H1 (cell line): ENCODE measurements at regions not wholly inside any gene's neighbourhood (a gene's known extent, or its start where the extent isn't known, plus 50 kb on each side); places are given as distances from the start of the nearest gene placed in this dataset.

ENCODE experiments used
- ATF2 ChIP-seq: IDR thresholded peaks from 2 replicates; pipeline ENCODE4 v1.6.1; 2012; ENCODE audit warnings: low read length, inconsistent platforms
- EGR1 ChIP-seq: IDR thresholded peaks from 2 replicates; pipeline ENCODE4 v1.6.1; 2011; ENCODE audit warnings: low read depth, low read length, borderline replicate concordance
- HDAC2 ChIP-seq, 2 experiments: fragments of 300-600 bp in 1 of 2; sonication (generic) in 1 of 2; IDR thresholded peaks; 2 replicates each; pipeline ENCODE4 v1.6.1; 2011 to 2012; ENCODE audit warnings: low read depth in 2 of 2, low read length in 2 of 2, mild to moderate bottlenecking in 2 of 2, moderate library complexity in 2 of 2, borderline replicate concordance in 1 of 2, inconsistent platforms in 1 of 2
- JUND ChIP-seq: IDR thresholded peaks from 2 replicates; pipeline ENCODE4 v1.6.1; 2011; ENCODE audit warnings: mild to moderate bottlenecking, improper control_type of control experiment, low read length
- TF ChIP-seq, protein P1 (sequence below), 3 experiments: IDR thresholded peaks; 1 replicate in 2 of 3; 2 replicates in 1 of 3; pipeline versions ENCODE4 v1.5.1 to v1.6.1; 2011; ENCODE audit warnings: low read length in 3 of 3, mild to moderate bottlenecking in 3 of 3, inconsistent platforms in 2 of 3, low read depth in 1 of 3, moderate library complexity in 1 of 3; ENCODE audit not compliant: insufficient read depth in 1 of 3; ENCODE audit errors: control extremely low read depth in 1 of 3
- TF ChIP-seq, protein P2 (sequence below): IDR thresholded peaks from 2 replicates; pipeline ENCODE4 v1.6.1; 2012; ENCODE audit warnings: inconsistent platforms

GRCh38 chr15:31556494-31557150 lies 230.0 kb downstream of the KLF13 start:
- TF ChIP-seq, protein P1, sequence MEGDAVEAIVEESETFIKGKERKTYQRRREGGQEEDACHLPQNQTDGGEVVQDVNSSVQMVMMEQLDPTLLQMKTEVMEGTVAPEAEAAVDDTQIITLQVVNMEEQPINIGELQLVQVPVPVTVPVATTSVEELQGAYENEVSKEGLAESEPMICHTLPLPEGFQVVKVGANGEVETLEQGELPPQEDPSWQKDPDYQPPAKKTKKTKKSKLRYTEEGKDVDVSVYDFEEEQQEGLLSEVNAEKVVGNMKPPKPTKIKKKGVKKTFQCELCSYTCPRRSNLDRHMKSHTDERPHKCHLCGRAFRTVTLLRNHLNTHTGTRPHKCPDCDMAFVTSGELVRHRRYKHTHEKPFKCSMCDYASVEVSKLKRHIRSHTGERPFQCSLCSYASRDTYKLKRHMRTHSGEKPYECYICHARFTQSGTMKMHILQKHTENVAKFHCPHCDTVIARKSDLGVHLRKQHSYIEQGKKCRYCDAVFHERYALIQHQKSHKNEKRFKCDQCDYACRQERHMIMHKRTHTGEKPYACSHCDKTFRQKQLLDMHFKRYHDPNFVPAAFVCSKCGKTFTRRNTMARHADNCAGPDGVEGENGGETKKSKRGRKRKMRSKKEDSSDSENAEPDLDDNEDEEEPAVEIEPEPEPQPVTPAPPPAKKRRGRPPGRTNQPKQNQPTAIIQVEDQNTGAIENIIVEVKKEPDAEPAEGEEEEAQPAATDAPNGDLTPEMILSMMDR (IDR thresholded peaks at IDR 0.05; ENCODE audit: control extremely low read depth in 1 of 3, insufficient read depth in 1 of 3, low read depth in 1 of 3, low read length in 3 of 3), result no peak
- TF ChIP-seq, protein P2, sequence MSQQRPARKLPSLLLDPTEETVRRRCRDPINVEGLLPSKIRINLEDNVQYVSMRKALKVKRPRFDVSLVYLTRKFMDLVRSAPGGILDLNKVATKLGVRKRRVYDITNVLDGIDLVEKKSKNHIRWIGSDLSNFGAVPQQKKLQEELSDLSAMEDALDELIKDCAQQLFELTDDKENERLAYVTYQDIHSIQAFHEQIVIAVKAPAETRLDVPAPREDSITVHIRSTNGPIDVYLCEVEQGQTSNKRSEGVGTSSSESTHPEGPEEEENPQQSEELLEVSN, result no peak
- TF ChIP-seq EGR1, result no peak
- TF ChIP-seq JUND, result no peak
- no peak for TF ChIP-seq HDAC2 (IDR thresholded peaks at IDR 0.05; ENCODE audit: borderline replicate concordance in 1 of 2, low read depth in 2 of 2, low read length in 2 of 2)
- TF ChIP-seq ATF2, result no peak
